GM21447 (cell line): ENCODE measurements at regions not wholly inside any gene's neighbourhood (a gene's known extent, or its start where the extent isn't known, plus 50 kb on each side); places are given as distances from the start of the nearest gene placed in this dataset.

Experiments
- ATAC-seq: cut with Tn5 transposase; IDR thresholded peaks from one replicate; pipeline ENCODE4 v1.9.1; 2021; ENCODE audit not compliant: unreplicated experiment

GRCh38 chr6:47118611-47119010 is 76.5 kb upstream of the ADGRF1 start:
- no peak for ATAC-seq

- ATAC-seq = no peak
Measured at GRCh38 chr6:47117314-47117713, 75.2 kb upstream of the ADGRF1 start.

GRCh38 chr6:47116606-47117005 is 74.5 kb upstream of the ADGRF1 start:
- ATAC-seq = no peak

GRCh38 chr6:47116086-47116485 is 74.0 kb upstream of the ADGRF1 start:
- no peak for ATAC-seq

- no peak for ATAC-seq
Measured at GRCh38 chr6:47114460-47114859, 72.3 kb upstream of the ADGRF1 start.

- no peak for ATAC-seq
Measured at GRCh38 chr6:47112317-47112716, 70.2 kb upstream of the ADGRF1 start.

- no peak for ATAC-seq
Measured at GRCh38 chr6:47111685-47112084, 69.6 kb upstream of the ADGRF1 start.

- no peak for ATAC-seq
Measured at GRCh38 chr6:47109281-47109680, 67.1 kb upstream of the ADGRF1 start.

GRCh38 chr6:47106721-47107197 is 64.6 kb upstream of the ADGRF1 start:
- ATAC-seq = no peak

GRCh38 chr6:47106216-47106615 is 64.1 kb upstream of the ADGRF1 start:
- no peak for ATAC-seq

GRCh38 chr6:47105469-47106178 is 63.5 kb upstream of the ADGRF1 start:
- no peak for ATAC-seq

GRCh38 chr6:47103931-47104330 is 61.8 kb upstream of the ADGRF1 start:
- ATAC-seq = no peak

GRCh38 chr6:47102331-47102730 is 60.2 kb upstream of the ADGRF1 start:
- ATAC-seq = no peak

GRCh38 chr6:47098570-47098993 is 56.5 kb upstream of the ADGRF1 start:
- no peak for ATAC-seq

GRCh38 chr6:47097092-47097945 is 55.2 kb upstream of the ADGRF1 start:
- peak; percentile 86 for ATAC-seq

GRCh38 chr6:47096211-47096895 is 54.2 kb upstream of the ADGRF1 start:
- ATAC-seq = no peak

GRCh38 chr6:47094241-47094925 is 52.3 kb upstream of the ADGRF1 start:
- no peak for ATAC-seq

- no peak for ATAC-seq
Measured at GRCh38 chr6:47093169-47093568, 51.0 kb upstream of the ADGRF1 start.

- ATAC-seq = no peak
Measured at GRCh38 chr6:47091886-47092668, 49.9 kb upstream of the ADGRF1 start.
